NCI-H2107 treated with DMSO at 0.1 percent for 48 hours (cell line): ENCODE measurements at regions not wholly inside any gene's neighbourhood (a gene's known extent, or its start where the extent isn't known, plus 50 kb on each side); places are given as distances from the start of the nearest gene placed in this dataset.

Experiments used
- DNase-seq: peaks from one replicate; lab custom pipeline; 2025; ENCODE audit not compliant: unreplicated experiment; lab: John Stamatoyannopoulos, UW

GRCh38 chr1:187294421-187295201 lies 465.9 kb downstream of the PLA2G4A start:
- no peak for DNase-seq

GRCh38 chr1:187300081-187300480 lies 471.3 kb downstream of the PLA2G4A start:
- DNase-seq: peak; percentile 15

- no peak for DNase-seq
These were observed 478.1 kb downstream of the PLA2G4A start for GRCh38 chr1:187306710-187307415.

GRCh38 chr1:187310038-187310631 lies 481.4 kb downstream of the PLA2G4A start:
- DNase-seq: no peak

- no peak for DNase-seq
These were observed 484.4 kb downstream of the PLA2G4A start for GRCh38 chr1:187313115-187313514.

GRCh38 chr1:187326557-187326956 lies 497.8 kb downstream of the PLA2G4A start:
- DNase-seq: no peak

- DNase-seq: no peak
These were observed 507.9 kb downstream of the PLA2G4A start for GRCh38 chr1:187336441-187337168.

- DNase-seq: no peak
These were observed 510.1 kb downstream of the PLA2G4A start for GRCh38 chr1:187338762-187339412.

- no peak for DNase-seq
These were observed 513.7 kb downstream of the PLA2G4A start for GRCh38 chr1:187342495-187342894.

- DNase-seq: no peak
These were observed 545.3 kb downstream of the PLA2G4A start for GRCh38 chr1:187374082-187374481.

GRCh38 chr1:187374742-187375141 lies 546.0 kb downstream of the PLA2G4A start:
- no peak for DNase-seq

GRCh38 chr1:187383366-187383765 lies 554.6 kb downstream of the PLA2G4A start:
- no peak for DNase-seq

- no peak for DNase-seq
These were observed 555.8 kb downstream of the PLA2G4A start for GRCh38 chr1:187384504-187384903.

- no peak for DNase-seq
These were observed 561.6 kb downstream of the PLA2G4A start for GRCh38 chr1:187390215-187390818.

- no peak for DNase-seq
These were observed 567.5 kb downstream of the PLA2G4A start for GRCh38 chr1:187396226-187396625.

GRCh38 chr1:187396929-187397796 lies 568.4 kb downstream of the PLA2G4A start:
- DNase-seq: no peak

GRCh38 chr1:187408212-187409004 lies 579.7 kb downstream of the PLA2G4A start:
- no peak for DNase-seq

- DNase-seq: no peak
These were observed 580.6 kb downstream of the PLA2G4A start for GRCh38 chr1:187409341-187409740.

- DNase-seq: no peak
These were observed 582.4 kb downstream of the PLA2G4A start for GRCh38 chr1:187411118-187411517.
